ENCODE measurements at regions not wholly inside any gene's neighbourhood (a gene's known extent, or its start where the extent isn't known, plus 50 kb on each side); places are given as distances from the start of the nearest gene placed in this dataset.
A peak's percentile ranks its signal among the peaks of the same experiment; 100 is the strongest.
"Not testable (repeated sequence)": the region's sequence is repeated elsewhere in the genome, so short reads cannot be mapped to it uniquely, and the experiment has no call there.

DNA sequence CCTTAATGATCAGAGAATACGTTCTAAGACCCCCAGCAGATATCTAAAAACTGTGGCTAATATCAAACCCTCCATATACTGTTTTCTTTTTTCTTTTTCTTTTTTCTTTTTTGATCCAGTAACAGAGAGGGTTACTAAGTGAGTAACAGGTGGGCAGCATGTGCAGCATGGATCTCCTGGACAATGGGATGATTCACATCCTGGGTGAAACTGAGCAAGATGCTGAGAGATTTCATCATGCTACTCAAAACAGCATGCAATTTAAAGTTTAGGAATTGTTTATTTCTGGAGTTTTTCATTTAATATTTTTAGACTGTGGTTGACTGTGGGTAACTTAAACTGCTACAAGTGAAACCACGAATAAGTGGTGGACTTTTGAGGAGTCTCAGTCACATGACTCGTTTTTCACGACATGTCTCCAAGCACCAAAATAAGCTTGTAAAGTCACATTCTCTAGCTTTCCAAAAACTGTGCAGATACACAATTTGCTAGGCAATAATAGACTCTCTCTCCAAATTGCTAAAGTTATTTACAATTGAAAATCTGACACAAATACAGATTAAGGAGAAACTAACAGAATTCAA is 716.2 kb downstream of the NXPH1 start:
- no peaks in the 10 kb centered on the region for H3K4me1 Mint-ChIP-seq
- no peak overlapping the region for H3K4me3 Mint-ChIP-seq
- no peaks in the 10 kb centered on the region for H3K36me3 Mint-ChIP-seq (ENCODE audit: low read depth)

DNA sequence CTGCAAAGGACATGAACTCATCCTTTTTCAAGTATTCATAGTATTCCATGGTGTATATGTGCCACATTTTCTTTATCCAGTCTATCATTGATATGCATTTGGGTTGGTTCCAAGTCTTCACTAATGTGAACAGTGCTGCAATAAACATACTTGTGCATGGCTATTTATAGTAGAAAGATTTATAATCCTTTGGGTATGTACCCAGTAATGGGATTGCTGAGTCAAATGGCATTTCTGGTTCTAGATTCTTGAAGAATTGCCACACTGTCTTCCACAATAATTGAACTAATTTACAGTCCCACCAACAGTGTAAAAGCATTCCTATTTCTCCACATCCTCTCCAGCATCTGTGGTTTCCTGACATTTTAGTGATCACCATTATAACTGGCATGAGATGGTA is 730.3 kb downstream of the NXPH1 start:
- not testable (repeated sequence) for H3K4me3 Mint-ChIP-seq; DNase-seq; H3K9me3 Mint-ChIP-seq; H3K36me3 Mint-ChIP-seq (ENCODE audit: low read depth); H3K27ac Mint-ChIP-seq; H3K27me3 Mint-ChIP-seq (ENCODE audit: low read depth, poor library complexity); H3K4me1 Mint-ChIP-seq

More for the DNA sequence above, 716.2 kb downstream of the NXPH1 start:
- TF ChIP-seq, protein P1, sequence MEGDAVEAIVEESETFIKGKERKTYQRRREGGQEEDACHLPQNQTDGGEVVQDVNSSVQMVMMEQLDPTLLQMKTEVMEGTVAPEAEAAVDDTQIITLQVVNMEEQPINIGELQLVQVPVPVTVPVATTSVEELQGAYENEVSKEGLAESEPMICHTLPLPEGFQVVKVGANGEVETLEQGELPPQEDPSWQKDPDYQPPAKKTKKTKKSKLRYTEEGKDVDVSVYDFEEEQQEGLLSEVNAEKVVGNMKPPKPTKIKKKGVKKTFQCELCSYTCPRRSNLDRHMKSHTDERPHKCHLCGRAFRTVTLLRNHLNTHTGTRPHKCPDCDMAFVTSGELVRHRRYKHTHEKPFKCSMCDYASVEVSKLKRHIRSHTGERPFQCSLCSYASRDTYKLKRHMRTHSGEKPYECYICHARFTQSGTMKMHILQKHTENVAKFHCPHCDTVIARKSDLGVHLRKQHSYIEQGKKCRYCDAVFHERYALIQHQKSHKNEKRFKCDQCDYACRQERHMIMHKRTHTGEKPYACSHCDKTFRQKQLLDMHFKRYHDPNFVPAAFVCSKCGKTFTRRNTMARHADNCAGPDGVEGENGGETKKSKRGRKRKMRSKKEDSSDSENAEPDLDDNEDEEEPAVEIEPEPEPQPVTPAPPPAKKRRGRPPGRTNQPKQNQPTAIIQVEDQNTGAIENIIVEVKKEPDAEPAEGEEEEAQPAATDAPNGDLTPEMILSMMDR (IDR thresholded peaks at IDR 0.05) = no peak
- no peak for DNase-seq
- no peaks in the 10 kb centered on the region for H3K27me3 Mint-ChIP-seq (ENCODE audit: low read depth, poor library complexity)
- H3K27ac Mint-ChIP-seq = no peak overlapping the region
- H3K9me3 Mint-ChIP-seq = no peaks in the 10 kb centered on the region

DNA sequence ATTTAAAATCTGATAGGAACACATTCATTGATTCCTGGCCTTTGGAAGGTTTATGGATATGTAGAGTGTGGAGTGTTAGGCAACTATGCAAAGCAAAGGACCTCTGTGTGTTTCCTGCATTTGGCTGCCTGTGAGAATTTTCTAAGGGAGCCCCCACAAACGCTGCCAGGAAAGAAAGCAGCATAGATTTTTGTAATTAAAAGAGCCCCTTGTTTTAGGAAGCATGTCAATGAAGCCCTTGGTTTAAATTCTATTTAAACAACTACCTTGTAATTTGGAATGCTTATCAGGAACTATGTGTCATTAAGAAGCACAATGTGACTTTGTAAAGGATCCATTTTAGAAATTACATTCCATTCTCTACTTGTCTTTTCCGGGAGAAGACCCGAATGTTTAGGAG is 742.5 kb downstream of the NXPH1 start:
- H3K27ac Mint-ChIP-seq = no peak overlapping the region
- no peaks in the 10 kb centered on the region for H3K4me1 Mint-ChIP-seq
- TF ChIP-seq, protein P1 (IDR thresholded peaks at IDR 0.05) = no peak
- H3K9me3 Mint-ChIP-seq = no peaks in the 10 kb centered on the region
- H3K36me3 Mint-ChIP-seq (ENCODE audit: low read depth) = no peaks in the 10 kb centered on the region
- no peak overlapping the region for H3K4me3 Mint-ChIP-seq
- DNase-seq = no peak
- H3K27me3 Mint-ChIP-seq (ENCODE audit: low read depth, poor library complexity) = peaks cover 3% of the 10 kb centered on the region

DNA sequence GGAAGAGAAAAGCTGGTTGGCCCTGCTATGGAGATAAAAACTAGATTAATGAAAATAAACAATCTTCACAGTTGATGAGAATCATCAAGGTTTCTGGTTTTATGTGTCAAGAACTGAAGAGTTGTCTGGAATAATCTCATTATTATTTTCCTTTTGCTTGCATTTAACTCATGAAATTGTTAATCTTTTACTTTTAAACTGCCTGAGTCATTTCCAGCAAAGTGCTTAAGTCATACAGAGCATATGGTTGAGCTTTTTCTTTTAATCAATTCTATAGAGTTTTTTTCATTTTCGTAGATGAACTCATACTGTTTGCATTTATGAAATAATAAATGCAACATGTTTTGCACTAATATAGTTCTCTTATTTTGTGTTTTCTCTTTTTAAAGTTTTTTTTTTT is 747.9 kb downstream of the NXPH1 start:
- no peaks in the 10 kb centered on the region for H3K4me1 Mint-ChIP-seq
- DNase-seq = no peak
- H3K27ac Mint-ChIP-seq = no peak overlapping the region
- no peaks in the 10 kb centered on the region for H3K27me3 Mint-ChIP-seq (ENCODE audit: low read depth, poor library complexity)
- H3K9me3 Mint-ChIP-seq = no peaks in the 10 kb centered on the region
- no peaks in the 10 kb centered on the region for H3K36me3 Mint-ChIP-seq (ENCODE audit: low read depth)
- TF ChIP-seq, protein P1 (IDR thresholded peaks at IDR 0.05) = no peak
- no peak overlapping the region for H3K4me3 Mint-ChIP-seq

DNA sequence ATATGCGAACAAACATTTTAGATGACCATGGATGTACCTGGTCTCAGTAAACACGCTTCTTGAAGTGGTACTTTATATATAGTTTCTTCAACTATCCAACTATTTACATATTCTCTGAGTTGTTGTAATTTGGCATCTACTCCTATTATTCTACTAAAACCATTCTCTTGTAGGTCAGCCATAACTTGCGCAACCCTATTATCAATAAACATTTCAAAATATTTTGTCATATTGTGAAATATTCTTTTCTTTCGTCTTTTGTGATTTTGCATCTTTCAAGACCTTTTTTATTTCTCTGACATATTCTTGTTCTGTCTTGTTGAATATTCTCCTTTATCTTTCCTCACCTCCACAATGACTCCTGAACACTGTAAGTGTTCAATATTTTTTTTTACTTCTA is 753.3 kb downstream of the NXPH1 start:
- H3K27ac Mint-ChIP-seq = no peak overlapping the region
- TF ChIP-seq, protein P1 (IDR thresholded peaks at IDR 0.05) = no peak
- no peak overlapping the region for H3K4me3 Mint-ChIP-seq
- no peaks in the 10 kb centered on the region for H3K27me3 Mint-ChIP-seq (ENCODE audit: low read depth, poor library complexity)
- DNase-seq = no peak
- H3K36me3 Mint-ChIP-seq (ENCODE audit: low read depth) = no peaks in the 10 kb centered on the region
- peaks cover 5% of the 10 kb centered on the region for H3K4me1 Mint-ChIP-seq
- no peaks in the 10 kb centered on the region for H3K9me3 Mint-ChIP-seq

DNA sequence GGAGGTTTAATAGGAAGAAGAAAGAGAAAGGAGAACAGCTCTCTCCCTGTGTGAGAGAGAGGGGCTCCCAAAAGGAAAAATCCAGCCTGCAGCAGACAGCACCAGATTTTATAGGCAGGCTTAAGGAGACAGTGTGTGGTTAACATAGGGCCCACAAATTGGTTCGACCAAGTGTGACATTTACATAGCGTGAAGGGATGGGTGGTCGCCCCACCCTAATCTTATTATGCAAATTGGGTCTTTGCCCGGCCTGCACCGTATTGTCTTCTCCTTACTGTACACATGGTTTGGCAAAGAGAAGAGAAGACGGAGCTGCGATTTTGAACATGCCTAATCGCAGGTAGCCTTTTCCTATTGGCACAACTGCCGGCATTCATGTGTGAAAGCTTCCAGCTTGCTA is 756.3 kb downstream of the NXPH1 start:
- Mint-ChIP-seq H3K4me3 (no peak overlapping the region), H3K27me3 (ENCODE audit: low read depth, poor library complexity) (no peaks in the 10 kb centered on the region), H3K27ac (peak overlapping the region; percentile 51), H3K36me3 (ENCODE audit: low read depth) (no peaks in the 10 kb centered on the region), H3K4me1 (peaks cover 5% of the 10 kb centered on the region), H3K9me3 (no peaks in the 10 kb centered on the region)
- TF ChIP-seq, protein P1 (IDR thresholded peaks at IDR 0.05) = no peak
- DNase-seq = peak; percentile 1
